ENCODE measurements at regions not wholly inside any gene's neighbourhood (a gene's known extent, or its start where the extent isn't known, plus 50 kb on each side); places are given as distances from the start of the nearest gene placed in this dataset.
"Not testable (repeated sequence)": the region's sequence is repeated elsewhere in the genome, so short reads cannot be mapped to it uniquely, and the experiment has no call there.

DNA sequence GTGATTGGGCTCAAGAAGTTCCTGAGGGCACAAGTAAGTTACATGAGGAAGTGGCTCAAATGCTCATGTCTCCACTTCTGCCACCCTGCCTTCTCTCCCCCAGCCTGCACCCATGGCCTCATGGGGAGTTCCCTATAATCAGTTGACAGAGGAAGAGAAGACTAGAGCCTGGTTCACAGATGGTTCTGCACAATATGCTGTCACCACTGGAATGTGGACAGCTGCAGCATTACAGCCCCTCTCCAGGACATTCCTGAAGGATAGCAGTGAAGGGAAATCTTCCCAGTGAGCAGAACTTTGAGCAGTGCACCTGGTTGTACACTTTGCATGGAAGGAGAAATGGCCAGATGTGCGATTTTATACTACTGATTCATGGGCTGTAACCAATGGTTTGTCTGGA, 352.3 kb downstream of the C12orf75 start:
- H3K27me3 Mint-ChIP-seq: not testable (repeated sequence)

DNA sequence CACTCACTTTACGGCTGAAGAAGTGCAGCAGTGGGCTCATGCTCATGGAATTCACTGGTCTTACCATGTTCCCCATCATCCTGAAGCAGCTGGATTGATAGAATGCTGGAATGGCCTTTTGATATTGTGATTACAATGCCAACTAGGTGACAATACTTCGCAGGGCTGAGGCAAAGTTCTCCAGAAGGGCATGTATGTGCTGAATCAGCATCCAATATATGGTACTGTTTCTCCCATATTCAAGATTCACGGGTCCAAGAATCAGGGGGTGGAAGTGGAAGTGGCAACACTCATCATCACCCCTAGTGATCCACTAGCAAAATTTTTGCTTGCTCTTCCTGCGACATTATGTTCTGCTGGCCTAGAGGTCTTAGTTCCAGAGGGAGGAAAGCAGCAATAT, 353.3 kb downstream of the C12orf75 start:
- H3K36me3 Mint-ChIP-seq, H3K9me3 Mint-ChIP-seq, H3K4me3 Mint-ChIP-seq, H3K4me1 Mint-ChIP-seq, H3K27me3 Mint-ChIP-seq, H3K27ac Mint-ChIP-seq: not testable (repeated sequence)

More for the DNA sequence above, 352.3 kb downstream of the C12orf75 start:
- not testable (repeated sequence) for H3K9me3 Mint-ChIP-seq, H3K4me1 Mint-ChIP-seq, H3K36me3 Mint-ChIP-seq, H3K4me3 Mint-ChIP-seq, H3K27ac Mint-ChIP-seq

DNA sequence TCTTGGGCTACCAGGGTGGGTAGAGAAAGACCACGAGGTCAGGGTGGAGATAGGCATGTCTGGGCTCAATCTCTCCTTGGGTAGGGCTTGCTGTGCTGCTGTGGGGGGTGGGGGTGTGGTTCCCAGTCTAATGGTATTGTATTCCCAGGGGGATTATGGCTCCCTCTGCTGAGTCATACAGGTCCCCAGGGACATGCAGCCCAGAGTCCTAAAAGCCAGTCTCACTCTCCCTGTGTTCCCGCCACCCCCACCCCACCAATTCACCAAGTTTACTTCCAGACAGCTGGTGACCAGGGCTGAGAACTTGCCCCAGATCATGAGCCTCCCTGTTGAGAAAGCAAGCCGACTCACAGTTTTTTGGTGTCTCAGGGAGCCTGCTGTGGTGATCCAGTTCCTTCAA, 367.6 kb downstream of the C12orf75 start:
- Mint-ChIP-seq H3K27ac (no peak overlapping the region), H3K36me3 (no peaks in the 10 kb centered on the region), H3K27me3 (no peaks in the 10 kb centered on the region), H3K4me1 (no peaks in the 10 kb centered on the region), H3K9me3 (peaks cover 7% of the 10 kb centered on the region), H3K4me3 (no peak overlapping the region)

DNA sequence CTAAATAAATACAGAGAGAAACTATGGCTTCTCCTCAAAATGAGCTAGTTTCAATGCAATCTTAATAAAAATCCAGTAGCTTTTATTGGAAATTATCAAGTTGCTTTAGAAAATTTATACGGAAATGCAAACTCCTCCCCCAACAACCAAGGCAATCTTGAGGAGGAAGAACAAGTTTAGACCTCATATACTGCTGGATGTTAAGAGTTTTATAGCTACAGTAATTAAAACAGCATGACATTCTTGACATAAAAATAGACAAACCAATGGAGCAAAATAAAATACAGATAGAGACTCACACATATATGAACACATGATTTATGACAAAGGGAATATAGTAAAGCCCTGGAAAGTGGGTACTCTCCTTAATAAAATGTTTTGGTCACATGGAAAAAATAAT, 368.7 kb downstream of the C12orf75 start:
- no peaks in the 10 kb centered on the region for H3K27me3 Mint-ChIP-seq
- H3K27ac Mint-ChIP-seq: no peak overlapping the region
- no peak overlapping the region for H3K4me3 Mint-ChIP-seq
- H3K9me3 Mint-ChIP-seq: peaks cover 7% of the 10 kb centered on the region
- no peaks in the 10 kb centered on the region for H3K4me1 Mint-ChIP-seq
- no peaks in the 10 kb centered on the region for H3K36me3 Mint-ChIP-seq

DNA sequence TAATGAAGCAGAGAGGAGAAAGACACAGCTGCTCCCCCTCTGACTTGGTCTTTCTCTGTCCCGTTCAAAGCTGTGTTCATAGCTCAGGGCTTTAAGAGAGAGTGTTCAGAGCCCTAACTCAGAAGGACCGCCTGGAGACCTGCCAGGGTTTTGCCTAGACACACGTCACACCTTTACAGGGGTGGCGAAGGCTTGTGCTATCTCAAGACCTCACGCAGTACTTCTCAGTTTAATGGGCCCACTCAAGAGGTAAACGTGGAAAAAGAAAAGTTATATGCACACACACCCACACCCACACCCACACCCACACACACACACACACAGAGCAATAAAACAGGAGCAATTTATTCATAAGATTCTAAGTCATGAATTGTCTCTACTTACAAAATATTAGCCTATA, 374.3 kb downstream of the C12orf75 start:
- no peak overlapping the region for H3K4me3 Mint-ChIP-seq
- H3K36me3 Mint-ChIP-seq: no peaks in the 10 kb centered on the region
- H3K4me1 Mint-ChIP-seq: no peaks in the 10 kb centered on the region
- no peaks in the 10 kb centered on the region for H3K27me3 Mint-ChIP-seq
- H3K9me3 Mint-ChIP-seq: no peaks in the 10 kb centered on the region
- no peak overlapping the region for H3K27ac Mint-ChIP-seq

DNA sequence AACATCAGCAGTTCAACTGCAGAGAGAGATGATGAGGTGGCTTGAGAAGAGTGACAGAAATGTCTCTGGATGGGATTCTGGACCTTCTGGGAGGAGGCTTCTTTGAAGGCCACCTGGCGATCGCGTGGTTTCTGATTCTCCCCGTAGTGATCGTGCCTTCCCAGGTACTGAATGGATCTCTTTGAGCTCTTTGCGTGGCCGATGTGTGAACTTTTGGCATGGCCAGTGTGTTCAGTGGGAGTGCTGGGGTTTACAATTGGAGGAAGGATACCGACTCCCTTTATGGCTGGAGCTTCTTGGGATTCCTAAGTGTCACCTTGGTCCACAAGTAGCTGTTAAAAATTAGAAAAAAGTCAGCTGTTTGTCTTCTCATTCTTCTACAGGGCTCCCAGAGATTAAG, 374.7 kb downstream of the C12orf75 start:
- Mint-ChIP-seq H3K4me3 (no peak overlapping the region), H3K27me3 (no peaks in the 10 kb centered on the region)

DNA sequence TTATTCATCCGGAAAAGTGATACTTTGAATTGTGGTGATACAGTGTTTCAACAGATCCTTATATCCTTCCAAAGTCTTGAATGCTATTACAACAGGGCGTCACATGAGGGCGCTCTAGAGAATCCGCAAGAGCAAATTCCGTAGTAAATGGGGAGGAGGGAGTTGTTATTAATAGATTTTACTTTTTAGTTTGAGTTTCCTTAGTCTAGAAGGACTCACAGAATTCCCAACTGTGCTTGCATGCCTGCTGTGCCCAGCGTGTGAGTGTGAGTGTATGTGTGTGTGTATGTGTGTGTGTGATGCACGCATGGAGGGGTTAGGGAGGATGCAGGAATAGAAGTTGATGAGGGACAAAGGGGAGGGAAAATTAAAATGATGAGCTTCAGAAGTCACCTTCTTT, 375.3 kb downstream of the C12orf75 start:
- no peaks in the 10 kb centered on the region for H3K27me3 Mint-ChIP-seq
- no peaks in the 10 kb centered on the region for H3K4me1 Mint-ChIP-seq
- H3K27ac Mint-ChIP-seq: no peak overlapping the region
- no peaks in the 10 kb centered on the region for H3K9me3 Mint-ChIP-seq
- no peak overlapping the region for H3K4me3 Mint-ChIP-seq
- no peaks in the 10 kb centered on the region for H3K36me3 Mint-ChIP-seq

More for the DNA sequence above, 374.7 kb downstream of the C12orf75 start:
- Mint-ChIP-seq H3K36me3 (no peaks in the 10 kb centered on the region), H3K27ac (no peak overlapping the region), H3K9me3 (no peaks in the 10 kb centered on the region), H3K4me1 (no peaks in the 10 kb centered on the region)

DNA sequence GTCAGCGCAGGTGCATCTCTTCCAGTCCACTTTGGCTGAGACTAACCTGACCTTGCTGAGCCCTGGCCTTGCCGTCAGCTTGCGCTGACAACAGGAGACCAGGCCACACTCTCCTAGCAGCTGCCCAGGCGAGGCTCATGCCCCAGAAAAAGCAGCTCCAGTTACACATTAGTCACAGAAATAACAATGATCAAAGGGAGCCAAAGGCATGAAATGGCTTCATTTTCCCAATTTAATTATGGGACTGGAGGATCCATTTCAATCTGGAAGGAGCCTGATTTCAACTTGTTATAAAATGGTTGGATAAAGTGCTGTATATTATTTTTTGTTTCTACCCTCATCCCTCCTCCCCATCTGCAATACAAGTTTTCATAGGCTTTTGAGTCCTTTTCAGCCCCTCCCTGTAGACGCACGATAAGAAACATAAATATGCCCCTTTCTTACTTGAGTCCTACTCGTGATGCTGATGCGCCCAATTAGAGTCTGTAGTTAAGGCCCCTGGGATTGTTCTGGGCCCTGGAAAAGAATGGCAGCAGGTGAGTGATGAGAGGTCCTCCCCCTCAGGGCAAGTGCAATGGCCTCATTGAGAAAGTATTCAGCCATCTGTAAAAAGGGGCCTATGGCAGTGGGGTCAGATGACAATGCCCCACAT, 376.0 kb downstream of the C12orf75 start:
- no peaks in the 10 kb centered on the region for H3K36me3 Mint-ChIP-seq
- no peaks in the 10 kb centered on the region for H3K4me1 Mint-ChIP-seq
- no peaks in the 10 kb centered on the region for H3K27me3 Mint-ChIP-seq
- no peaks in the 10 kb centered on the region for H3K9me3 Mint-ChIP-seq
- H3K4me3 Mint-ChIP-seq: no peak overlapping the region
- no peak overlapping the region for H3K27ac Mint-ChIP-seq

DNA sequence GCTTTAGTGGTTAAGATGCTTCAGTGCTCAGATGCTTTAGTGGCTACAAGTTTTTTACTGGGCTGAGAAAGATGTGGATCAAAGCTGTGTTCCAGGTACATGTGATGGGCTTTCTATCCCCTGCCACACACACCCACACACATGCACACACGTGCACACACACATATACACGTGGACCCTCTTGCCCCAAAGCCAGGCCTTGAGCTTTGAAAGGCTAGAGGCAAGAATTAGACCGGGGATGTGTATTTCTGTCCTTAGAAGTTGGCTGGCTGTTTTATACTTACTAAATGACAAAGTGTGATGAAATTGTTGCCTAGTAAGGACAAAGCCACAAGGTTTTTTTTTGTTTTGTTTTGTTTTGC, 376.5 kb downstream of the C12orf75 start:
- Mint-ChIP-seq H3K27me3 (no peaks in the 10 kb centered on the region), H3K36me3 (no peaks in the 10 kb centered on the region), H3K4me3 (no peak overlapping the region), H3K9me3 (no peaks in the 10 kb centered on the region), H3K27ac (no peak overlapping the region), H3K4me1 (no peaks in the 10 kb centered on the region)

DNA sequence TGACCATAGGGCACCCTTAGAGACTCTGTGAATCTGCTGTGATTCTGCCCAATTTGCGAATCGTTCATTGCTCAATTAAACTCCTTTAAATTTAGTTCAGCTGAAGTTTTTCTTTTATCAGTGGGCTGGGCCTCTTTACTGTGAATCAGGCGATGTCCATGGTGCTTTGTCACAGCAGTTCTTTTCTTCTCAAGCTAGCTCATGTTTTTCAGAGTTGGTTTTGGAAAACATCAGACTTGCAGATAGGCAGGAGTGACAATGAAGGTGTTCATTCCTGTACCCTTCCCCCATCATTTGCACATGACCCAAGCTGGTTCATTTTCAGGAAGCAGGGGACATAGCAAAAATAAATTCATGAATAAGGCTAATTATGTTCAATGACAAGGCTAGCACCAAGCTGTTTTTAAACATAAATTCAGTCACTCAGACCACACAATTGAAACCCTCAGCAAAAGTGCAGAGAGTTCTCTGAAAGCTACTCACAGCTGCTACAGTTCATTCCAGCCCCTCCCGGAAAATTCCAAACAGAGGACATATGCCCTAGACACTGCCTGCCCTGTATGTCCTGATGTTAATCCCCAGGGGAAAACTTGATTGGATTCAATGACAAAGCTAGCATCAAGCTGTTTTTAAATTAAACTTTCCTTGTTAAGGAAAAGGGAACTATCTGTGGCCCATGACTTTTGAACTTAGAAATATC, 383.3 kb downstream of the C12orf75 start:
- peaks cover 11% of the 10 kb centered on the region for H3K9me3 Mint-ChIP-seq
- H3K27ac Mint-ChIP-seq: no peak overlapping the region
- peaks cover 4% of the 10 kb centered on the region for H3K27me3 Mint-ChIP-seq
- H3K4me1 Mint-ChIP-seq: no peaks in the 10 kb centered on the region
- H3K4me3 Mint-ChIP-seq: no peak overlapping the region
- H3K36me3 Mint-ChIP-seq: no peaks in the 10 kb centered on the region

DNA sequence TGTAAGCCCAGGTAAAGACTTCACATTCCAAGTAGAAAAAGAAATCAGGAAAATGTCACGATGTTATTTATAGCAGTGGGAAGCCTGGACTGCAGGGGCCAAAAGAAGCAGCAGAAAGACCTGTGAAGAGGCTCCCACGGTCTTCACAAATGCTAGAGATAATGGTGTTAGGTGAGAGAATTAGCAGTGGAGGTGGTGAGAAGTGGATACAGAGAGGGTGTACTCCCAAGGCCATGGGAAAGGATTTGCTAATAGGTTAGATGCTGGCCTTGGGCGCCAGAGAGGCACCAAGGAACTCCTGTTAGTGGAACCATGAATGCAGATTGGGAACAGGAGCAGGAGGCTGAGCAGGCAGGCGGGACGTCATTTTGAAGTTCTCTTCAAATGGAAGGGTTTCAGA, 386.1 kb downstream of the C12orf75 start:
- Mint-ChIP-seq H3K27me3 (peaks cover 4% of the 10 kb centered on the region), H3K9me3 (peaks cover 11% of the 10 kb centered on the region), H3K4me3 (no peak overlapping the region), H3K36me3 (no peaks in the 10 kb centered on the region), H3K27ac (no peak overlapping the region), H3K4me1 (no peaks in the 10 kb centered on the region)

DNA sequence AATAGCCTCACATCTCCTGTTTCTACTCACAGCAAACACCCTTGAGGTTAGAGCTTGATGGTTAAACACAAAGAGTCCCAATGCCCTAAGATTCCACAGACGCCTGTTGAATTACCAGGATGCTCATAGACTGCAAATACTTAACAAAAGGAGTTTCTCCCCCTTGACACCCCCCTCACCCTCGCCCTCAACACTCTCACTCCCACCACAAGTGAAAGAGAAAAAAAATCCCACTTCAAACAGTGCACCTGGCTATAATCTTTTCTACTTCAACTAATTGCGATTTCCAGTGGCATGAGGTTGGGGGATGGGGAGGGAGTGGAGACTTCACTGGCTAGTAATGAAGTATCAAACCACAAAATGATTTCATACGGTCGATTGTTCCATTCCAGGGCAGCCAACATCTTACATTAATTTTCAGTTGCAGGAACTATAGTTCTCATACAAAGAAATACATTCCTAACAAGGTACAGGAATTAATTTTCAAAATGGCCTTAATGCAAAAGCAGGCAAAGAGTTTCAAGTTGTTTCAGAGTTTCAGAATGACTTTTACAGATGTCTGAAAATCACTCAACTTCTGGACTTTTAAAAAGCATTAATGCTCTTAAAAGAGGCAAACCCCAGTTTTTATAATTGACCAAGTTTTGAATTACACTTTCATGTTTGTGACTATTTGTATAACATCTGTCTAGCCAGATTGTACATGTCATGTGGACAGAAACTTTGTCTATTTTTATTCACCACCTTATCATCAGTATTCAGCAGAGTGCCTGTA, 390.7 kb downstream of the C12orf75 start:
- Mint-ChIP-seq H3K4me3 (no peak overlapping the region), H3K27me3 (peaks cover 5% of the 10 kb centered on the region), H3K27ac (no peak overlapping the region), H3K9me3 (peaks cover 11% of the 10 kb centered on the region), H3K4me1 (no peaks in the 10 kb centered on the region), H3K36me3 (no peaks in the 10 kb centered on the region)

DNA sequence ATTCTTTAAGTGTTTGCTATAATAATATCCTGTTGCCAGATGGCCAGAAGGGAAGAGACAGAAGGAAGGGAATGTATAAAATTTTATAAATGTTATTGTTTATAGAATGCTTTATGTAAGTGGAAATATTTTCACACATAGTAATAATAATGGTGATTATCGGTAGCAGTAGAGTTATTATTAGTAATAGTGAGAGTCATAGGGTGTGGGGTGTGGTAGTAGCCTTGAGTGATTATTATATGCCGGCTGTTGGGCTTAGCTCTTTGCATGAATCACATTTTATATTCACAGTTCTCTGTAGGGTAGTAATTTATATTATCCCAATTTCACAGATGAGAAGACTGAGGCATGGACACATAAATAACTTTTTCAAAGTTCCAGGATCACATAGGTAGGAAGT, 391.4 kb downstream of the C12orf75 start:
- Mint-ChIP-seq H3K4me1 (no peaks in the 10 kb centered on the region), H3K36me3 (no peaks in the 10 kb centered on the region), H3K27ac (no peak overlapping the region), H3K9me3 (peaks cover 7% of the 10 kb centered on the region), H3K27me3 (peaks cover 5% of the 10 kb centered on the region), H3K4me3 (no peak overlapping the region)

DNA sequence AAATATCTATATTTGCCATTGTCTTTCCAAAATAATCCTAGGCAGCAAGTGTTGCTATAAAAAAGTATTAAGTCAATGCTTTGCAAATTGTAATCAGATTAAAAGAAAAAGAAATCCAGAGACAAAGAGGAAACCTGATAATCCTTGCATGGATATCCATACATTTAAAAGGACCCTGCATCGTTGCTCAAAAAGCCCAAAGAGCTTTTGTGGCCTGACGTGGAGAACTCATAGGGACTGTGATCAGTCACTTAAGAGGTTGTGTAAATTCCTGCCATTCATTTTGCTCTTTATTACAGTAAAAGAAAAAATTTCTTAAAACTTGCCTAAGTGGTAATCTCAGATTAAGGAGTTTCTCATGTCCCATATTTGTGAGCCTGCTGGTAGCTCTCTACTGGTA, 392.6 kb downstream of the C12orf75 start:
- Mint-ChIP-seq H3K27me3 (peaks cover 5% of the 10 kb centered on the region), H3K27ac (no peak overlapping the region), H3K36me3 (no peaks in the 10 kb centered on the region), H3K4me3 (no peak overlapping the region), H3K9me3 (peaks cover 4% of the 10 kb centered on the region), H3K4me1 (no peaks in the 10 kb centered on the region)

DNA sequence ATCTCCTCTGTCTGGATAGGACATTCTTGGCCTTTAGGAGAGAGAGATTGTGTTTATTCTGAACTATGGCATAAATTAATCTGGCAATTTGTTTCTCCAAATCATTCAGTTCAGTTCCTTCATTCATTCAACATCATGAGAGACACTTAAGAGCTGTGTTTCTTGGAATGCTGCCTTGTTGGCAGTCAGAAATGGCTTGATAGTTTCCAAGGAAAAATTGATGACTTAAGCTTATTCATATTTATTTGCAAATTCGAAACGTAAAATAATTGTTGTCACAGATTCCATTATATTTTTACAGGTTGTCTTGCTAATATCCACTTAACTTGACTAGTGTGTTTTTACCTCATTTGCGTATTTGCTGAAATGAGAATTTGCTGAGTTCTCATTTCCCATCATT, 393.0 kb downstream of the C12orf75 start:
- H3K4me1 Mint-ChIP-seq: no peaks in the 10 kb centered on the region
- H3K4me3 Mint-ChIP-seq: no peak overlapping the region
- no peak overlapping the region for H3K27ac Mint-ChIP-seq
- no peaks in the 10 kb centered on the region for H3K9me3 Mint-ChIP-seq
- peaks cover 4% of the 10 kb centered on the region for H3K27me3 Mint-ChIP-seq
- H3K36me3 Mint-ChIP-seq: no peaks in the 10 kb centered on the region

DNA sequence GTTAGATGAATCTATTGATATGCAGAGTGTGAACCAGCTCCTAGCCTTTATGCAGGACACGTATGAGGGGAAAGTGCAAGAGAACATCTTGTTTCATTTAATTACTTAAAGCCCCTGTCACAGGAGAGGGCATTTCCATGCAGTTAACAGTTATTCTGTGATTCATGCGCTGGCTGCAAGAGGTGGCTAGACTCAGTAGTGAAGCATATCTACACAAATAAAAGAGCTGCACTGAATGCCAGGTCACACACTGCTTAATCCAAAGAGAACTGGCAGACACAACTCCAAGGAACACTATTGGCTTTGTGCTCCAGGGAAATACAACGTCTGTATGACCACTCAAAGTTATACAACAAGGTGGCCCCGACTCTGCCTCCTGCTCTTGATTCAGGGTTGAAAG, 394.1 kb downstream of the C12orf75 start:
- no peak overlapping the region for H3K4me3 Mint-ChIP-seq
- peaks cover 4% of the 10 kb centered on the region for H3K27me3 Mint-ChIP-seq
- H3K27ac Mint-ChIP-seq: no peak overlapping the region
- H3K9me3 Mint-ChIP-seq: no peaks in the 10 kb centered on the region
- no peaks in the 10 kb centered on the region for H3K4me1 Mint-ChIP-seq
- no peaks in the 10 kb centered on the region for H3K36me3 Mint-ChIP-seq
